ENCODE measurements at regions not wholly inside any gene's neighbourhood (a gene's known extent, or its start where the extent isn't known, plus 50 kb on each side); places are given as distances from the start of the nearest gene placed in this dataset.

GRCh38 chr5:109987355-109987754 is 297.6 kb downstream of the MAN2A1 start:
- TF ChIP-seq CTCF (IDR thresholded peaks at IDR 0.05), result no peak
- TF ChIP-seq POLR2A (IDR thresholded peaks at IDR 0.05), result no peak

Data from uterus (tissue), 2 donors.